HUES6 (cell line): ENCODE measurements at regions not wholly inside any gene's neighbourhood (a gene's known extent, or its start where the extent isn't known, plus 50 kb on each side); places are given as distances from the start of the nearest gene placed in this dataset.
A peak's percentile ranks its signal among the peaks of the same experiment; 100 is the strongest.

Source experiments
- H3K27ac ChIP-seq: 2 replicates; pipeline ENCODE4 v1.7.0; 2013; ENCODE audit warnings: low read depth, mild to moderate bottlenecking, low read length, inconsistent platforms
- H3K27me3 ChIP-seq: 2 replicates; pipeline ENCODE4 v1.6.1; 2013; ENCODE audit warnings: low read length; ENCODE audit not compliant: control insufficient read depth, insufficient read depth
- H3K36me3 ChIP-seq: 2 replicates; pipeline ENCODE4 v1.6.1; 2013; ENCODE audit warnings: low read length; ENCODE audit not compliant: control insufficient read depth, insufficient read depth
- H3K4me1 ChIP-seq: 2 replicates; pipeline ENCODE4 v1.6.1; 2013; ENCODE audit warnings: low read length; ENCODE audit not compliant: control insufficient read depth, insufficient read depth
- H3K4me3 ChIP-seq: 2 replicates; pipeline ENCODE4 v1.5.1; 2013; ENCODE audit warnings: low read depth, low read length
- H3K9ac ChIP-seq: one replicate; pipeline ENCODE4 v1.6.1; 2013; ENCODE audit warnings: mild to moderate bottlenecking, low read length
- H3K9me3 ChIP-seq: 2 replicates; pipeline ENCODE4 v1.6.1; 2013; ENCODE audit warnings: low read depth, low read length; ENCODE audit not compliant: control insufficient read depth, insufficient read depth

DNA sequence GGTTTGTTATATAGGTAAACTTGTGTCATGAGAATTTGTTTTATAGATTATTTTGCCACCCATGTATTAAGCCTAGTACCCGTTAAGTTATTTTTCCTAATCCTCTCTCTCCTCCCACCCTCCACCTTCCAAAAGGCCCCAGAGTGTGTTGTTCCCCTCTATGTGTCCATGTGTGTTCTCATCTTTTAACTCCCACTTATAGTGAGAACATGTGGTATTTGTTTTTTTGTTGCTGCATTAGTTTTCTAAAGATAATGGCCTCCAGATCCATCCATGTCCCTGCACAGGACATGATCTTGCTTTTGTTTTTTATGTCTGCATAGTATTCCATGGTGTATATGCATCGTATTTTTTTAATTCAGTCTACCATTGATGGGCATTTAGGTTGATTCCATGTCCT, 1075.6 kb upstream of the CNTNAP5 start:
- no peak overlapping the region for H3K4me3 ChIP-seq
- no peak overlapping the region for H3K9ac ChIP-seq
- no peaks in the 10 kb centered on the region for H3K27me3 ChIP-seq
- H3K4me1 ChIP-seq, result no peaks in the 10 kb centered on the region
- H3K9me3 ChIP-seq, result no peaks in the 10 kb centered on the region
- H3K27ac ChIP-seq, result no peak overlapping the region
- H3K36me3 ChIP-seq, result no peaks in the 10 kb centered on the region

DNA sequence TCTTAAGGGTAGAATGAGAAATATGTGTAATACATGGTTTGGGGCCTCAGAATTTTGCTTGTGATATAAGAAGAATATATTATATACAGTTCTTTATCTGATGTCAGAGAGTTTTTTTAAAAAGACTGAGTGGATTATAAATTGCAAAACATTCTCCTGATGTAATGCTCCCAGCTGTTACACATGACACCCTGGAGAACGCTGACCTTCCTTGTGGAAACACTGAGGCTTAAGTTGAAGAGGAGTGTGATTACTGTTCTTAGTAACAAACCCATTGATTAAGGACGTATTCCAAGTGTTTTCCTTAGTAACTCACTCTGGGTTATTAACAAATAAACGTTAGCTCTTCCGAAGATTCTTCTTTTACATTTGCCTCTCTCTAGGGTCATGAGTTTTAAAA, 1069.3 kb upstream of the CNTNAP5 start:
- Histone ChIP-seq H3K4me1 (no peaks in the 10 kb centered on the region), H3K36me3 (no peaks in the 10 kb centered on the region), H3K9ac (no peak overlapping the region), H3K27ac (no peak overlapping the region), H3K4me3 (no peak overlapping the region), H3K9me3 (no peaks in the 10 kb centered on the region), H3K27me3 (no peaks in the 10 kb centered on the region)

DNA sequence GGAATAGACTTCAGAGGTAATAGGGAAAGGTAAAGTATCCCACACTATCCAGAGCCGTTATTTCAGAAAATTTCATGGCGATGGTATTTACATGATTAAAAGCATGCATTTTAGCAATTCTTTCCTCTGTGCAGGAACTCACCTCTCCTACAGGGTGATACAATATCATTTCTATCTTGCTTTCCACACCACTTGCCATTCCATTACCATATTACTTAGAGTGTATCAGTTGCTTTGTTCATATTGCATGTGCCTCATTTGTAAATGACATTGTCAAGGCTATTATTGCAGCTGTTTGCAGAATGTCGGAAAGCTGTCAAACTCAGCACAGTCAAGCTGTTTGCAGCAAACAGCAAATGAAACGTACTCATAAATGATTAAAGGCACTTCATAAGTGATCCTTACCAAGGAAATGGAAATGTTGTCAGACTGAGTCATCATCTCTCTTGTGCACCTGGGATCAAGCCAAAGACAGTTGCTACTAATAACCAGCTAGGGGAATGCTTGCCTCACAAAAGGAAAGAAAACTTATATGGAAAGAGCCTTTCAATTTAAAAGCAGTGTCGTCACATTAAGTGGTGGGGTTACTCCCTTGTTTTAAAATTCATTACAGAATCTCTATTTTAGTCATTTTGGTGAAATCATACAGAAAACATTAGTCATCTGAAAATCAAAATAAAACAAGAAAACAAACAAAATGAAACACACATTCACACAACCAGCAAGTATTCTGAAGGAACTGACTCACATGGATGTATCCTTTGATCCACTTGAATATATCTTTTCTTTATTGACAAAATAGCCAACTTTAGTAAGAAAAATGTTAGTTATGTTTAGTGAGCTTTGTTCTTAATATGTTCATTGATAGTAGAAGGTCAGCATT, 1064.1 kb upstream of the CNTNAP5 start:
- no peaks in the 10 kb centered on the region for H3K27me3 ChIP-seq
- H3K9ac ChIP-seq, result no peak overlapping the region
- no peaks in the 10 kb centered on the region for H3K9me3 ChIP-seq
- 0 out of 2 replicates have a peak, but pooled peaks cover 3% of the 10 kb centered on the region for H3K4me1 ChIP-seq
- H3K36me3 ChIP-seq, result no peaks in the 10 kb centered on the region
- no peak overlapping the region for H3K27ac ChIP-seq
- no peak overlapping the region for H3K4me3 ChIP-seq

DNA sequence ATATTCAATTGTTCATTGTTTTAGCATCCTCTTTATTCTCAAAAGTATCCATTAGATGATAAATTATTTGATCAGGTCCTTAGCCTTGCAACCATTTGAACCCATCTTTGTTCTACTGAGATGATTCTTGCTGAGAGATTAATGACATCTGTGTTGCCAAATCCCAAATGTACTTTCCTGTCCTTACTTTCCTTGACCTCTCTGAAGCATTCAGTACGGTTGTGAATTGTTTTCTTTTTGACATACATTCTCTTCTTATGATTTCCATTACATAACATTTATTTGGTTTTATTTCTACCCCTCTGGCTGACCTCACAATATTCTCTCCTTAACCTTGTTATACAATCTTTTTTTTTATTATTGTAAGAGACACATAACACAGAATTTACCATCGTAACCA, 1058.6 kb upstream of the CNTNAP5 start:
- Histone ChIP-seq H3K9ac (no peak overlapping the region), H3K4me3 (no peak overlapping the region), H3K27me3 (no peaks in the 10 kb centered on the region), H3K27ac (no peak overlapping the region), H3K36me3 (no peaks in the 10 kb centered on the region), H3K4me1 (no peaks in the 10 kb centered on the region), H3K9me3 (no peaks in the 10 kb centered on the region)

DNA sequence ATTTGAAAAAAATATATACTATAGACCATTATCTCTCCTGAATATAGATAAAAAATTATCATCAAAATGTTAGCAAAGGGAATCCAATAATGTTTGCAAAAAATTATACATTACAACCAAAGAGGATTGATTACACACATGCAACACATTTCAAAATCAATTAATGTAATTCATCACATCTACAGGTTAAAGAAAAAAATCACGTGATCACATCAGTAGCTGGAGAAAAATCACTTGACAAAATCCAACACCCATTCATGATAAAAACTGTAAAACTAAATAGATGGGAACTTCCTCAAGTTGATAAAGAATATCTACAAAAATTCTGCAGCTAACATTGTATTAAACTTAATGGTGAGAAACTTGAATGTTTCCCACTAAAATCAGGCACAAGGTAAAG, 1047.5 kb upstream of the CNTNAP5 start:
- Histone ChIP-seq H3K27me3 (no peaks in the 10 kb centered on the region), H3K9ac (no peak overlapping the region), H3K27ac (no peak overlapping the region), H3K36me3 (no peaks in the 10 kb centered on the region), H3K4me3 (no peak overlapping the region), H3K9me3 (peaks cover 7% of the 10 kb centered on the region; the same call in 1 of the 2 replicates), H3K4me1 (no peaks in the 10 kb centered on the region)

DNA sequence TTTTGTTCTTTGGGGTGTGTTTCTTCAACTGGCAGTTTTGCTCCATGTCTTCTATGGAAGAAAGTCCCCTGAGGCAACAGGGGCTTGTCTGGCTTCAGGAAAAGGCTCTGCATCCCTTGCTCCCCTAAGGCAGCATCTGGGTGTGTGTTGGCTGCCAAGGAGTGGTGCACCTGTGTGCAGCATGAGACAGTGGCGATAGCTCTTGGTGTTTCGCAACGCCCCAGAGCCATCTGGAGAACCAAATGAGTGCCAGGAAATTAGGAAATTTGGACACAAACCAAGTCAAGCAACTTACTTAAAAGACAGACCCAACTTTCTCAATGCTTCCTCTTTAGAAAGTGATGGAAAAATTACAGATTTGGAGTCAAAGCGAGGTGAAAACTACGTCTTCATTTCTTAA, 1044.4 kb upstream of the CNTNAP5 start:
- H3K4me3 ChIP-seq, result no peak overlapping the region
- no peak overlapping the region for H3K27ac ChIP-seq
- peaks cover 7% of the 10 kb centered on the region; the same call in 1 of the 2 replicates for H3K9me3 ChIP-seq

DNA sequence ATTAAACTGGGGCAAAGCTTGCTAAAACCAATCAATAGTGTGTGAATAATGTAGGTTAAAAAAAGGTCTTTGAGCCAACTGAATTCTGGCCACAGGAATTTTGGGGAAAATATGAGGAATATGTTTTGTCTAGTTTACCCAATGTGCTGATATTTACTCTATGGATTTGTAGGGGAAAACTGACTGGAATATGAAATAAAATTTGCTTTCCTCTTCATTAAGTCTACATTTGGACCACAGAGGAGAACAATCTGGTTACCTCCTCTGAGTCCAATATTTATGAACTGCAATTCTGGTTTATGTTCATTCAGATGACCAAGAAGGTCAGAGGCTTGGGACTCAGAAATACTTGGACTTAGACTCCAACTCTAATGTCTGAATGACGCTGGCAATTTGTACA, 1042.2 kb upstream of the CNTNAP5 start:
- Histone ChIP-seq H3K9me3 (peaks cover 7% of the 10 kb centered on the region; the same call in 1 of the 2 replicates), H3K4me3 (no peak overlapping the region), H3K36me3 (no peaks in the 10 kb centered on the region), H3K27ac (no peak overlapping the region), H3K27me3 (no peaks in the 10 kb centered on the region), H3K4me1 (no peaks in the 10 kb centered on the region), H3K9ac (no peak overlapping the region)

More for the DNA sequence above, 1044.4 kb upstream of the CNTNAP5 start:
- H3K4me1 ChIP-seq, result no peaks in the 10 kb centered on the region
- no peaks in the 10 kb centered on the region for H3K36me3 ChIP-seq
- H3K27me3 ChIP-seq, result no peaks in the 10 kb centered on the region
- H3K9ac ChIP-seq, result no peak overlapping the region

DNA sequence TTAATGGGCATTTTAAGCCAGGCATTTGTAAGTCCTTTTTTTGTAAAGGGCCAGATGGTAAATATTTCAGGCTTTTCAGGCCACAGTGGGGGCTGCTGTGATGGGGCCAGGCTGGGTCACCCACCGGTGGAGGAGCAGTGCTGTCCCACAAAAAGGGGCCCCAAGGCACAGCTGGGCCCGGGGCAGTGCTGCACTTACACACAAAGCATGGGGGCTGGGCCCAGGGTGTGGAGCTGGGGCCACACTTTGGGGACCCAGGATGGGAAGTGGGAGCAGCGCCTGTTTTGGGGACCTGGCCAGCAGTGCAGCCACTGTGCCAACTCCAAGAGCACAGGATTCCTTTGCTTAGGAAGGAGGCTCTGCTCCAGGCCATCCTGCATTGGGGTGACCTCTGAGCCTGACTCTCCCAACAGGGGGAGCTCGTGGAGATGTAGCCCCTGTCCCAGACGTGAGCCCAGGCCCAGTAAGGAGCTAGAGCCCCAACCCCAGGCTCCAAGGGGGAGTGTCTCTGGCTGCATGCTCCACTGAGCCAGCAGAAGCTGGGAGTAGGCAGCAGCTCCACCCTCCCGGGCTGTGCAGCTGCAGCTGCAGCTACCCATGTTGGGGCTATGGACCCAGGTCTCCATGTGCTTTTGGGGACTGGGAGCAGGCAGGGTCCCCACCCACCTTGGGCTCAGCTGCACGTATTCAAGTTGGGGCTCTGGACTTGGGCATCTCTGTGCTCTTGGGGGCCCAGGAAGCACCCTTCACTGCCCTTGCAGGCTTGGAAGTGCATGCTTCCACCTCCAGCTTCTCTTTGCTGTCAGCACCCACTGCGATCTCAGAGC, 1036.5 kb upstream of the CNTNAP5 start:
- Histone ChIP-seq H3K4me3 (no peak overlapping the region), H3K9ac (no peak overlapping the region), H3K36me3 (no peaks in the 10 kb centered on the region), H3K27ac (no peak overlapping the region), H3K9me3 (0 out of 2 replicates have a peak, but pooled peaks cover 8% of the 10 kb centered on the region), H3K27me3 (no peaks in the 10 kb centered on the region), H3K4me1 (no peaks in the 10 kb centered on the region)

DNA sequence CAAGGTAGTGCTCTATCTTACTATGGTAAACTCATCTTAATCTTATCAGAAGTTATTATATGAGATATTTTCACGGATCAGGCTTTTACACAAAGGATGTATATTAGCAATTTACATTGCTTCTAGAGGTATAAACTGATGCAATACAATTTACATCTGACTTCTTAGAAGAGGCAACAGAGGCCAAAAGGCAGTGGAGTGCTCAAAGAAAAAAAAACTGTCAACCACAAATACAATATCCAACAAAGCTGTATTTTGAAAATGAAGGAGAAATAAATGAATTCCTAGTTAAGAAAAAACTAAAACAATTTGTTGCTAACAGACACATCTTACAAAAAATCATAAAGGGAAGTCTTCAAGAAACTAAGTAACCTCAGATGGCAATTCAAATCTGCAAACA, 1031.5 kb upstream of the CNTNAP5 start:
- Histone ChIP-seq H3K27ac (no peak overlapping the region), H3K27me3 (no peaks in the 10 kb centered on the region), H3K9me3 (0 out of 2 replicates have a peak, but pooled peaks cover 8% of the 10 kb centered on the region), H3K36me3 (no peaks in the 10 kb centered on the region), H3K9ac (no peak overlapping the region), H3K4me3 (no peak overlapping the region), H3K4me1 (no peaks in the 10 kb centered on the region)

DNA sequence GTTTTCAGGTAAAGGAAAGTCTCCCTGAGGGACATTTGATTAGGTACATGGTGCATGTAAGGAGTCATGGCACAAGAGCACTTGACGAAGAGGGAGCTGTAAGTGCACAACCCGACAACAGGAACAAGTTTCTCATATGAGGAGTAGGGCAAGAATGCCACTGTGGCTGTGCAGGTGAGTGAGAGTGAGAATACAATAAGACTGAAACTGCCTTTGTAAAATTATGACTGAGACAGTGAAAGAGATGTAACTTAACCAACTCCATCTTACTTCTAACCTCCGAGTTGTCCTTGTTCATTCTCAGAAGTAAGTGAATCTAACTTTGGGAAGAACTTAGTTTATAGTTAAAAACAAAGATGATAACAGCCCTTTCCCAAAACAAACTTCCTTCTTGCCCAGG, 1025.8 kb upstream of the CNTNAP5 start:
- peaks cover 33% of the 10 kb centered on the region for H3K4me1 ChIP-seq
- H3K27me3 ChIP-seq, result no peaks in the 10 kb centered on the region
- peaks cover 3% of the 10 kb centered on the region; the same call in 1 of the 2 replicates for H3K9me3 ChIP-seq
- H3K4me3 ChIP-seq, result no peak overlapping the region
- H3K36me3 ChIP-seq, result no peaks in the 10 kb centered on the region
- 0 out of 2 replicates have a peak overlapping the region, but pooled peaks have one; percentile 22 for H3K27ac ChIP-seq
- H3K9ac ChIP-seq, result no peak overlapping the region

DNA sequence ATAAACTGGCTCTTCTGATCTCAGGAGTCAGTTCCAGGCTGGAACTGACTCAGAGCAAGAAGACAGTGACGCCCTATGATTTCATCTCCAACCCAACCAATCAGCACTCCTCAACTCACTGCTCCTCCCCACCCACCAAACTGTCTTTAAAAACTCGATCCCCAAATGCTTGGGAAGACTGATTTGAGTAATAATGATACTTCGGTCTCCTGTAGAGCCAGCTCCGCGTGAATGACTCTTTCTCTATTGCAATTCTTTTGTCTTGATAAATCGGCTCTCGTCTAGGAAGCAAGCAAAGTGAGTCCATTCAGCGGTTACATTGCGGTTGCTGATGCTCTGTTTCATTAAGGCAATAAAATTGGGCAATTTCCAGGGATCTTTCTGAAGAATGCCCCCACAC, 1025.3 kb upstream of the CNTNAP5 start:
- peaks cover 33% of the 10 kb centered on the region for H3K4me1 ChIP-seq
- no peaks in the 10 kb centered on the region for H3K27me3 ChIP-seq
- no peaks in the 10 kb centered on the region for H3K36me3 ChIP-seq
- peak overlapping the region; percentile 41; the same call in 1 of the 2 replicates for H3K4me3 ChIP-seq
- peak overlapping the region; percentile 49 for H3K9ac ChIP-seq
- H3K27ac ChIP-seq, result peak overlapping the region; percentile 77
- H3K9me3 ChIP-seq, result peaks cover 3% of the 10 kb centered on the region; the same call in 1 of the 2 replicates
